Smooth muscle cell (in vitro differentiated cells): ENCODE measurements at regions not wholly inside any gene's neighbourhood (a gene's known extent, or its start where the extent isn't known, plus 50 kb on each side); places are given as distances from the start of the nearest gene placed in this dataset.
"Not testable (repeated sequence)": the region's sequence is repeated elsewhere in the genome, so short reads cannot be mapped to it uniquely, and the experiment has no call there.

Experiments
- DNase-seq: peaks from one replicate; lab custom pipeline; 2025; ENCODE audit not compliant: unreplicated experiment; lab: John Stamatoyannopoulos, UW
- H2AFZ ChIP-seq: fragments of 200-600 bp; sonication (generic); 2 replicates; pipeline ENCODE4 v1.6.0; 2016; ENCODE audit warnings: antibody characterized with exemption, low read depth, mild to moderate bottlenecking
- H3F3A ChIP-seq: fragments of 200-600 bp; sonication (generic); 2 replicates; pipeline ENCODE4 v1.6.0; 2017; ENCODE audit warnings: antibody characterized with exemption, low read depth
- H3K27ac ChIP-seq: fragments of 200-600 bp; sonication (generic); 2 replicates; pipeline ENCODE4 v1.5.1; 2016; ENCODE audit warnings: low read depth, mild to moderate bottlenecking
- H3K27me3 ChIP-seq: fragments of 200-600 bp; sonication (generic); 2 replicates; pipeline ENCODE4 v1.6.1; 2016; ENCODE audit warnings: low read depth, mild to moderate bottlenecking
- H3K36me3 ChIP-seq: fragments of 200-600 bp; sonication (generic); 2 replicates; pipeline ENCODE4 v1.5.1; 2016; ENCODE audit warnings: low read depth
- H3K4me1 ChIP-seq: fragments of 200-600 bp; sonication (generic); 2 replicates; pipeline ENCODE4 v1.5.1; 2016; ENCODE audit warnings: low read depth
- H3K4me2 ChIP-seq: fragments of 200-600 bp; sonication (generic); 2 replicates; pipeline ENCODE4 v1.6.0; 2016; ENCODE audit warnings: mild to moderate bottlenecking
- H3K4me3 ChIP-seq: fragments of 200-600 bp; sonication (generic); 2 replicates; pipeline ENCODE4 v1.5.1; 2016; ENCODE audit warnings: mild to moderate bottlenecking
- H3K79me2 ChIP-seq: fragments of 200-600 bp; sonication (generic); 2 replicates; pipeline ENCODE4 v1.6.0; 2016; ENCODE audit warnings: low read depth, mild to moderate bottlenecking
- H3K9ac ChIP-seq: fragments of 200-600 bp; sonication (generic); 2 replicates; pipeline ENCODE4 v1.6.0; 2016; ENCODE audit warnings: low read depth
- H3K9me3 ChIP-seq: fragments of 200-600 bp; sonication (generic); replicated peaks from 2 replicates; pipeline ENCODE4 v1.5.1; 2016; ENCODE audit warnings: low read depth
- H4K20me1 ChIP-seq: fragments of 200-600 bp; sonication (generic); 2 replicates; pipeline ENCODE4 v1.6.0; 2016; ENCODE audit warnings: low read depth
- CTCF ChIP-seq: fragments of 200-600 bp; sonication (generic); IDR thresholded peaks from 2 replicates; pipeline ENCODE4 v1.5.1; 2017; ENCODE audit warnings: borderline replicate concordance, mild to moderate bottlenecking, antibody characterized with exemption; ENCODE audit not compliant: insufficient read depth, poor library complexity, severe bottlenecking
- WGBS: methylation state at CpG from one replicate; pipeline ENCODE4 v1.1.7; 2016; ENCODE audit warnings: low lambda C conversion rate; 5-methylcytosine and 5-hydroxymethylcytosine counted together

- H2AFZ ChIP-seq: no peak overlapping the region
- no peaks in the 10 kb centered on the region for H3F3A ChIP-seq
- no peak overlapping the region for H3K4me3 ChIP-seq
- DNase-seq: no peak
- no peaks in the 10 kb centered on the region for H3K36me3 ChIP-seq
- H3K79me2 ChIP-seq: no peaks in the 10 kb centered on the region
- peaks cover 12% of the 10 kb centered on the region for H3K27me3 ChIP-seq
- no peak overlapping the region for H3K27ac ChIP-seq
- no peaks in the 10 kb centered on the region for H4K20me1 ChIP-seq
- TF ChIP-seq CTCF: no peak
- no peaks in the 10 kb centered on the region for H3K9me3 ChIP-seq
- H3K9ac ChIP-seq: no peak overlapping the region
- no peak overlapping the region for H3K4me2 ChIP-seq
- no peaks in the 10 kb centered on the region for H3K4me1 ChIP-seq
- WGBS: 87% methylated on average over 2 of the region's 2 CpGs
These were observed 141.8 kb downstream of the NPIPB5 start for GRCh38 chr16:22652463-22652845.

- H3K36me3 ChIP-seq: no peaks in the 10 kb centered on the region
- no peaks in the 10 kb centered on the region for H3K9me3 ChIP-seq
- no peak overlapping the region for H3K9ac ChIP-seq
- H3K27ac ChIP-seq: no peak overlapping the region
- no peak for TF ChIP-seq CTCF
- no peaks in the 10 kb centered on the region for H3K27me3 ChIP-seq
- no peak overlapping the region for H3K4me2 ChIP-seq
- no peaks in the 10 kb centered on the region for H3K79me2 ChIP-seq
- DNase-seq: no peak
- H2AFZ ChIP-seq: no peak overlapping the region
- H3F3A ChIP-seq: no peaks in the 10 kb centered on the region
- no peak overlapping the region for H3K4me3 ChIP-seq
- no peaks in the 10 kb centered on the region for H4K20me1 ChIP-seq
- H3K4me1 ChIP-seq: no peaks in the 10 kb centered on the region
- 85% methylated on average over 6 of the region's 6 CpGs for WGBS
These were observed 143.2 kb downstream of the NPIPB5 start for GRCh38 chr16:22653876-22654275.

GRCh38 chr16:22656573-22656972 is 145.9 kb downstream of the NPIPB5 start:
- H3F3A ChIP-seq, H4K20me1 ChIP-seq, H2AFZ ChIP-seq, H3K4me3 ChIP-seq, H3K9me3 ChIP-seq, H3K36me3 ChIP-seq, DNase-seq, H3K27ac ChIP-seq, H3K27me3 ChIP-seq, H3K4me1 ChIP-seq, H3K79me2 ChIP-seq, H3K9ac ChIP-seq, H3K4me2 ChIP-seq: not testable (repeated sequence)
- WGBS: 89% methylated on average over 9 of the region's 9 CpGs

- no peak for TF ChIP-seq CTCF
- Histone ChIP-seq H3K27me3 (no peaks in the 10 kb centered on the region), H3K4me1 (no peaks in the 10 kb centered on the region), H3K36me3 (no peaks in the 10 kb centered on the region), H4K20me1 (no peaks in the 10 kb centered on the region), H3K4me2 (no peak overlapping the region), H3K9ac (no peak overlapping the region), H3K79me2 (no peaks in the 10 kb centered on the region), H3F3A (no peaks in the 10 kb centered on the region), H3K4me3 (no peak overlapping the region), H3K27ac (no peak overlapping the region), H2AFZ (no peak overlapping the region), H3K9me3 (no peaks in the 10 kb centered on the region)
- no peak for DNase-seq
- WGBS: 88% methylated on average over 4 of the region's 4 CpGs
These were observed 149.2 kb downstream of the NPIPB5 start for GRCh38 chr16:22659933-22660332.
